KMS-11 (cell line): ENCODE measurements at regions not wholly inside any gene's neighbourhood (a gene's known extent, or its start where the extent isn't known, plus 50 kb on each side); places are given as distances from the start of the nearest gene placed in this dataset.
A peak's percentile ranks its signal among the peaks of the same experiment; 100 is the strongest.

Experiments used
- H2AFZ ChIP-seq: fragments of 200-600 bp; sonication (generic); 2 replicates; pipeline ENCODE4 v1.6.1; 2016; ENCODE audit warnings: antibody characterized with exemption, mixed run types, low read depth
- H3K27ac ChIP-seq: fragments of 200-600 bp; sonication (generic); 2 replicates; pipeline ENCODE4 v1.6.1; 2016; ENCODE audit warnings: mild to moderate bottlenecking, mixed run types
- H3K27me3 ChIP-seq: fragments of 200-600 bp; sonication (generic); 2 replicates; pipeline ENCODE4 v1.6.1; 2017; ENCODE audit warnings: mild to moderate bottlenecking, low read depth, mixed run types, moderate library complexity; ENCODE audit not compliant: insufficient read depth
- H3K36me3 ChIP-seq: fragments of 200-600 bp; sonication (generic); 2 replicates; pipeline ENCODE4 v1.6.1; 2017; ENCODE audit warnings: mild to moderate bottlenecking, mixed run types; ENCODE audit not compliant: insufficient read depth
- H3K4me1 ChIP-seq: fragments of 200-600 bp; sonication (generic); 2 replicates; pipeline ENCODE4 v1.6.1; 2016; ENCODE audit warnings: mild to moderate bottlenecking, low read depth, mixed run types; ENCODE audit not compliant: poor library complexity, severe bottlenecking
- H3K4me2 ChIP-seq: fragments of 200-600 bp; sonication (generic); 2 replicates; pipeline ENCODE4 v1.7.0; 2016; ENCODE audit warnings: mild to moderate bottlenecking, mixed run types
- H3K4me3 ChIP-seq: fragments of 200-600 bp; sonication (generic); IDR thresholded peaks from 2 replicates; pipeline ENCODE4 v1.6.1; 2017; ENCODE audit warnings: low read depth, low read length, mixed read lengths; ENCODE audit not compliant: insufficient read depth
- H3K79me2 ChIP-seq: fragments of 200-600 bp; sonication (generic); 2 replicates; pipeline ENCODE4 v1.6.1; 2016; ENCODE audit warnings: low read depth, mixed run types; ENCODE audit not compliant: insufficient read depth
- H3K9ac ChIP-seq: fragments of 200-600 bp; sonication (generic); 2 replicates; pipeline ENCODE4 v1.6.1; 2016; ENCODE audit warnings: mild to moderate bottlenecking, mixed run types
- H4K20me1 ChIP-seq: fragments of 200-600 bp; sonication (generic); 2 replicates; pipeline ENCODE4 v1.6.1; 2016; ENCODE audit warnings: mild to moderate bottlenecking, mixed run types; ENCODE audit not compliant: insufficient read depth
- CTCF ChIP-seq: fragments of 200-600 bp; sonication (generic); conservative IDR thresholded peaks from 2 replicates; pipeline ENCODE4 v1.6.1; 2017; ENCODE audit warnings: low read depth, mild to moderate bottlenecking, antibody characterized with exemption, low read length, moderate library complexity, mixed read lengths

DNA sequence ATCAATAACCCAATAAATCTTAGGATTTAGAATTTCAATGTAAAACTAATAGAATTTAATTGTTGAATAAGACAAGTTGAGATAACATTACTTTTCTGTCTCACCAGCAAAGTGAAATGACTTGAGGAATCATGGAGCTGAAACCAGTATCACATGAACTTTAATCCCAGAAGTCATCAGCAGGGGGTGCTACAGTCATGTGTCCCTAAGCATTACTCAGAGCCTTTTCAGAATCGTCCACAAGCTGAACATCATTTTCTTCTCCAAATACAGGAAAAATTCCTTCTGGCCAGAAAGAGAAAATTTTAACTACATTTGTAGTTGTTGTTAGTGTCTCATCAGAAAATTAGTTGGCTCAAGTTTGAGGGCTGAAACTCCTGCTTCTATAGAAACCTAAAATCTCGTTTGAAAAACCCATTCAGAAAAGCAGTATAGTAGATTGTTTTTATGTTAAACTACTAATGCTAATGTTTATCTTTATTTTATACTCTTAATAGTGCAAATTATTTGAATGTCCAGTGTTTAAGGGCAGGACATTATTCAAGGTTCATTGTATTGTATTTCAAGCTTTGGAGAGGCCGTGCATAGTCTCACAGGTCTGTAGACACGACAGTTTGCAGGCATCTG lies 384.1 kb downstream of the PLOD2 start:
- Histone ChIP-seq H3K36me3 (no peaks in the 10 kb centered on the region), H3K4me1 (no peaks in the 10 kb centered on the region), H3K4me3 (no peak overlapping the region), H4K20me1 (no peaks in the 10 kb centered on the region), H3K9ac (no peak overlapping the region), H3K27me3 (no peaks in the 10 kb centered on the region), H3K27ac (no peak overlapping the region), H2AFZ (no peak overlapping the region), H3K4me2 (no peak overlapping the region), H3K79me2 (no peaks in the 10 kb centered on the region)
- peak; percentile 67 for TF ChIP-seq CTCF

DNA sequence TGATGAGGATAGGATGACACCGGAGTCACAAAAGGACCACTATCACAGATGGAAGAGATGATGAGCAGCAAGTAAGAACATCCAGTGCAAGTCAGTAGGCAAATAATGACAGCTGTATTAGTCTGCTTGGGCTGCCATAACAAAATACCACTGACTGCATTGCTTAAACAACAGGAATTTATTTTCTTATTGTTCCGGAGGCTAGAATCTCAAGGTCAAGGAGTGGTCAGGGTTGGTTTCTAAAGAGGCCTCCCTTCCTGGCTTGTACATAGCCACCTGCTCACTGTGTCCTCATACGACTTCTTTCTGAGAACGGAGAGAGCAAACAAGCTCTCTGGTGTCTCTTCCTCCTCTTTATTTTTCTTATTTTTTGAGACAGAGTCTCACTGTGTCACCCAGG lies 380.7 kb downstream of the PLOD2 start:
- Histone ChIP-seq H3K27ac (no peak overlapping the region), H4K20me1 (no peaks in the 10 kb centered on the region), H2AFZ (no peak overlapping the region), H3K4me1 (no peaks in the 10 kb centered on the region), H3K4me2 (no peak overlapping the region), H3K79me2 (no peaks in the 10 kb centered on the region), H3K4me3 (no peak overlapping the region), H3K36me3 (no peaks in the 10 kb centered on the region), H3K9ac (no peak overlapping the region), H3K27me3 (no peaks in the 10 kb centered on the region)
- TF ChIP-seq CTCF, result no peak

- H3K79me2 ChIP-seq, result no peaks in the 10 kb centered on the region
- H3K9ac ChIP-seq, result no peak overlapping the region
- no peak overlapping the region for H3K4me3 ChIP-seq
- H3K4me1 ChIP-seq, result no peaks in the 10 kb centered on the region
- H2AFZ ChIP-seq, result no peak overlapping the region
- H3K27me3 ChIP-seq, result no peaks in the 10 kb centered on the region
- H3K4me2 ChIP-seq, result no peak overlapping the region
- TF ChIP-seq CTCF, result no peak
- no peak overlapping the region for H3K27ac ChIP-seq
- H4K20me1 ChIP-seq, result no peaks in the 10 kb centered on the region
- H3K36me3 ChIP-seq, result no peaks in the 10 kb centered on the region
These were observed 375.3 kb downstream of the PLOD2 start for GRCh38 chr3:145785668-145786067.

DNA sequence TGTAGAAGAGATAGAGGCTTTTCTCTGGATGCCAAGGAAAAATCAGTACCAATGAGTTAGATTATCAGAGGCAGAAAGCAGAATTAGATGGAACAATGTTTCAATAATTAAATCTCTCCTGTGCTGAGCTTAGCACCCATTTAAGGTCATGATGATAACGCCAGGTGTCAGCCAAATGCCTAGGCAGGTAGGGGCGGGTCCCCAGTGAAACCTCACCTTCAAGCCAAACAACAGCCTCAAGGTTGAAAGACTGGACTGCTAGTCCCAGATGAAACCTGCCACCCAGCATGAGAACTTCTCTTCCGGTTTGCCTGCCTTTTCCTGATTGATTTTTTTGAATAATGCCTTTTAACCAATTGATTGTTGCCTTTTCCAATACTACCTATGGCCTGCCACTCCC lies 363.0 kb downstream of the PLOD2 start:
- Histone ChIP-seq H3K4me3 (no peak overlapping the region), H3K4me2 (no peak overlapping the region), H4K20me1 (no peaks in the 10 kb centered on the region), H3K27me3 (no peaks in the 10 kb centered on the region), H3K4me1 (no peaks in the 10 kb centered on the region), H3K27ac (no peak overlapping the region), H3K9ac (no peak overlapping the region), H2AFZ (no peak overlapping the region), H3K36me3 (no peaks in the 10 kb centered on the region), H3K79me2 (no peaks in the 10 kb centered on the region)
- no peak for TF ChIP-seq CTCF
